ENCODE measurements at regions not wholly inside any gene's neighbourhood (a gene's known extent, or its start where the extent isn't known, plus 50 kb on each side); places are given as distances from the start of the nearest gene placed in this dataset.

DNA sequence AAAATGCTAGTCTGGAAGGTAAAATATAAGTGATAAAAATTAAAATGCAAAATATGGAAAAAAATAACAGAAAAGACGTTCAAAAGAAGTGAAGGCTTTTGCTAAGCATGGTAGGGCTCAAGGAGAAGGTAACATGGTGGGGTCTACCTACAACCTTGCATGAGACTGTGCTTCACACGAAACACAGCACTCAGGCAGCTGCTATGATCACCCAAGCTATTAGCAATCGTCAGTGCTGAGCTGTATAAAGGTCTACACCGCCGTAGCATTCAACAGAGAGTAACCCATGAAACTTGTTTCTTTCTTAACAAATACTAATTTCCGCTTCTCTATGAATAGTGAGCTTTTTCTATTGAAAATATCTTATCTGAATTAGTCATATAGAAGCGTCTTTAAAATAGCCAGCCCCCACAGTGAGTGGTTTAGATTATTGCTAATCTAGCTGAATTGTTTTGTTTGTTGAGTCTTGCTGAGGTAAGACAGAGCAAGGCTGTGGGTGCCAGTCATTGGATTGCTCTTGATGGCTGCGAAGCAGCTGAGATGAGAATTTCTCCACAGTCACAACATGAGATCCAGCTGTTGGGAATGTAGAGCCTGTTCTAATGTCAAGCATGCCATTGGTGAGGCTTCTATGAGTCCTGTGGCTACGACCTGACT lies 230.0 kb downstream of the KLF13 start:
- Histone ChIP-seq H3K36me3 (ENCODE audit: insufficient read depth, low read length) (no peaks in the 10 kb centered on the region), H2AFZ (ENCODE audit: low read depth, low read length) (no peak overlapping the region), H3K9me3 (ENCODE audit: low read length) (no peaks in the 10 kb centered on the region), H3K4me1 (ENCODE audit: insufficient read depth, low read length) (no peaks in the 10 kb centered on the region), H3K27me3 (ENCODE audit: insufficient read depth, low read length) (peaks cover 3% of the 10 kb centered on the region), H3K4me3 (ENCODE audit: low read length) (no peak overlapping the region)

DNA sequence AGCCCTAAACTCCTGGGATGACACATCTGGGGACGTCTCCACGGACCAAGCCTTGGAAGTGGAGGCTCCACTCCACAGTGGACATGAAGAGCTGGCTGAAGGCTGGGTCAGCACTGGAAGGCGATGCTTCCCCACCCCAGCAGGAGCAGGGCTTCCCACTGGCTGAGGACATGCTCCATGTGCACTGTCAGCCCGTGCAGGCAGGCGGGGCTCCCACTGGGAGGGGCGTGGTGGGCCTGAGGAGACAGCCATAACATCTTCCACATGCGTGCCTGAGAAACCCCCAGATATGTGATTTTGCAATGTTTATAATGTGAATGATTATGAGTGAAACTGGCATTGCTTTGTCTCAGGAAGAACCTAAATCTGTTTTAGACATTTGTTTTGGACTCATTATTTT lies 231.3 kb downstream of the KLF13 start:
- Histone ChIP-seq H2AFZ (ENCODE audit: low read depth, low read length) (no peak overlapping the region), H3K36me3 (ENCODE audit: insufficient read depth, low read length) (no peaks in the 10 kb centered on the region), H3K9me3 (ENCODE audit: low read length) (no peaks in the 10 kb centered on the region), H3K27me3 (ENCODE audit: insufficient read depth, low read length) (no peaks in the 10 kb centered on the region), H3K4me1 (ENCODE audit: insufficient read depth, low read length) (no peaks in the 10 kb centered on the region), H3K4me3 (ENCODE audit: low read length) (no peak overlapping the region)

GRCh38 chr15:31558840-31559239 lies 232.2 kb downstream of the KLF13 start:
- Histone ChIP-seq H3K9me3 (ENCODE audit: low read length) (no peaks in the 10 kb centered on the region), H3K27me3 (ENCODE audit: insufficient read depth, low read length) (no peaks in the 10 kb centered on the region), H3K4me3 (ENCODE audit: low read length) (no peak overlapping the region), H2AFZ (ENCODE audit: low read depth, low read length) (no peak overlapping the region), H3K36me3 (ENCODE audit: insufficient read depth, low read length) (no peaks in the 10 kb centered on the region), H3K4me1 (ENCODE audit: insufficient read depth, low read length) (no peaks in the 10 kb centered on the region)

- Histone ChIP-seq H3K4me1 (ENCODE audit: insufficient read depth, low read length) (no peaks in the 10 kb centered on the region), H3K27me3 (ENCODE audit: insufficient read depth, low read length) (no peaks in the 10 kb centered on the region), H3K9me3 (ENCODE audit: low read length) (no peaks in the 10 kb centered on the region), H2AFZ (ENCODE audit: low read depth, low read length) (no peak overlapping the region), H3K36me3 (ENCODE audit: insufficient read depth, low read length) (no peaks in the 10 kb centered on the region), H3K4me3 (ENCODE audit: low read length) (no peak overlapping the region)
Observed at GRCh38 chr15:31559786-31560185, 233.2 kb downstream of the KLF13 start.

GRCh38 chr15:31560643-31561042 lies 234.0 kb downstream of the KLF13 start:
- Histone ChIP-seq H3K36me3 (ENCODE audit: insufficient read depth, low read length) (no peaks in the 10 kb centered on the region), H3K27me3 (ENCODE audit: insufficient read depth, low read length) (no peaks in the 10 kb centered on the region), H2AFZ (ENCODE audit: low read depth, low read length) (no peak overlapping the region), H3K9me3 (ENCODE audit: low read length) (no peaks in the 10 kb centered on the region), H3K4me1 (ENCODE audit: insufficient read depth, low read length) (no peaks in the 10 kb centered on the region), H3K4me3 (ENCODE audit: low read length) (no peak overlapping the region)

DNA sequence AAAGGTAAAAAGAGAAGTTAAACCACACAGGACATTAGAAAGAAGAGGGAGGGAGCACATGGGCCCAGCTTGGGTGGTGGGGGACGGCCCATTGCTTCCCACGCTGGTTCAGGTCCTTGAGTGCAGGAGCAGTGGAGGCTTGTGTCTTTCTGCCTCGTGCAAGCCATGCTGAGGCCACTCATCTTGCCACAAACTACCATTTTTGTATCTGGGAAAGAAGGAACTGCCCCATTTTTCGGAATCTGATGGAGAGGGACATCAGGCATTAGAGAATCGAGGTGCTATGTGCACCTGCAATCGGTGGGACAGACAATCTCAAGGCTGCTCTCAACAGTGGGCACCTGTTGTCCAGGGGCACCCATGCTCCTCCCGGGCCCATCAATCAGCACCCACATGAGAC lies 234.5 kb downstream of the KLF13 start:
- no peak overlapping the region for H3K4me3 ChIP-seq (ENCODE audit: low read length)
- H2AFZ ChIP-seq (ENCODE audit: low read depth, low read length) = no peak overlapping the region
- no peaks in the 10 kb centered on the region for H3K36me3 ChIP-seq (ENCODE audit: insufficient read depth, low read length)
- H3K9me3 ChIP-seq (ENCODE audit: low read length) = no peaks in the 10 kb centered on the region
- no peaks in the 10 kb centered on the region for H3K4me1 ChIP-seq (ENCODE audit: insufficient read depth, low read length)
- H3K27me3 ChIP-seq (ENCODE audit: insufficient read depth, low read length) = no peaks in the 10 kb centered on the region

GRCh38 chr15:31563001-31563400 lies 236.4 kb downstream of the KLF13 start:
- Histone ChIP-seq H3K27me3 (ENCODE audit: insufficient read depth, low read length) (no peaks in the 10 kb centered on the region), H2AFZ (ENCODE audit: low read depth, low read length) (no peak overlapping the region), H3K9me3 (ENCODE audit: low read length) (no peaks in the 10 kb centered on the region), H3K36me3 (ENCODE audit: insufficient read depth, low read length) (no peaks in the 10 kb centered on the region), H3K4me3 (ENCODE audit: low read length) (no peak overlapping the region), H3K4me1 (ENCODE audit: insufficient read depth, low read length) (no peaks in the 10 kb centered on the region)

DNA sequence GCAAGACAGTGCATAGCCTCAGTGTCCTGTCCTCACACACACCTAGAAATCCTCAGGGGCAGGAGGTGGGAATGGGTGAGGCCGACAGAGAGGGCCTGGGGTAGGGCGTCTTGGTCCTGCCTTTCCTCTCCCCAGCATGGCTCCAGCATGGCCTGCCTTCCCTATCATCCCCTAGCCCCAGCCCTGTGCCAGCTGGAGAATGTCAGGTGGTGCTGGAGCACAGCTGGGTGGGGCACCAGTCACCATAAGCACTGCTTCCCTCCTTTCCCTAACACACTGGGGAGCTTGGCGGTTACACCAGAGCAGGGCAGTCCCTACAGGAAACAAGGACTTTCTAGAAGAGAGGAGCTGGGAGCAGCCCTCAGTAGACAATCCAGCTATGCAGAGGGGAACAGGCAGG lies 236.8 kb downstream of the KLF13 start:
- H3K4me3 ChIP-seq (ENCODE audit: low read length) = no peak overlapping the region
- no peak overlapping the region for H2AFZ ChIP-seq (ENCODE audit: low read depth, low read length)
- H3K4me1 ChIP-seq (ENCODE audit: insufficient read depth, low read length) = no peaks in the 10 kb centered on the region
- no peaks in the 10 kb centered on the region for H3K36me3 ChIP-seq (ENCODE audit: insufficient read depth, low read length)
- no peaks in the 10 kb centered on the region for H3K27me3 ChIP-seq (ENCODE audit: insufficient read depth, low read length)
- no peaks in the 10 kb centered on the region for H3K9me3 ChIP-seq (ENCODE audit: low read length)

DNA sequence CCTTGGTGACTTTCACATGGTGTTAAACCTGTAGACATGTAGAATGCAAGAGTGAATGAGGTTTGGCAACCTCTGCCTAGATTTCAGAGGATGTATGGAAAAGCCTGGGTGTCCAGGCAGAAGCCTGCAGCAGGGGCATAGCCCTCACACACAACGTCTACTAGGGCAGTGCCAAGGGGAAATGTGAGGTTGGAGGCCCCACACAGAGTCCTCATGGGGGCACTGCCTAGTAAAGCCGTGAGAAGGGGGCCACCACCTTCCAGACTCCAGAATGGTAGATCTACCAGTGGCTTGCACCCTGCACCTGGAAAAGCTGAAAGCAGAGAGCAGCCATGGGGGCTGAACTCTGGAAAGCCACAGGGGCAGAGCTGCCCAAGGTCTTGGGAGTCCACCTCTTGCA lies 241.2 kb downstream of the KLF13 start:
- Histone ChIP-seq H2AFZ (ENCODE audit: low read depth, low read length) (no peak overlapping the region), H3K36me3 (ENCODE audit: insufficient read depth, low read length) (no peaks in the 10 kb centered on the region), H3K4me3 (ENCODE audit: low read length) (no peak overlapping the region), H3K9me3 (ENCODE audit: low read length) (no peaks in the 10 kb centered on the region), H3K27me3 (ENCODE audit: insufficient read depth, low read length) (no peaks in the 10 kb centered on the region), H3K4me1 (ENCODE audit: insufficient read depth, low read length) (no peaks in the 10 kb centered on the region)

GRCh38 chr15:31569836-31570235 lies 243.2 kb downstream of the KLF13 start:
- Histone ChIP-seq H3K4me1 (ENCODE audit: insufficient read depth, low read length) (no peaks in the 10 kb centered on the region), H3K36me3 (ENCODE audit: insufficient read depth, low read length) (no peaks in the 10 kb centered on the region), H3K4me3 (ENCODE audit: low read length) (no peak overlapping the region)

DNA sequence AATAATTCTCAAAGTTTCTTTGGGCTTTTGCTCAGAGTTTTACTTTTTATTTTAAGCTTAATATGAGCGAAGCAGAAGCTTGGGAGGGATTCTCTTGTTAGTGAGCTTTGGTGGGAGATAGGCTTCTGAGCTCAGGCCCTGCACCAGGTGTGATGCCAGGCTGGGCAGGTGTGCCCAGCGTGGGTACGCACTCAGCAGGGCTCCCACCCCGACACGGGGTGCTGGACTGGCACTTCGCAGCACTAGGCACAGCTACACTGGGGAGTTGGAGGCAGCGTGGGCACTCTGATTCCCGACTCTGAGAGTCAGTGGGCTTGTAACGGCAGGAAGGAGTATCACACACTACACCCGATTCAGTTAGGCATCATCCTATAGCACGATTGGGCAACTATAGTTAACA lies 244.0 kb downstream of the KLF13 start:
- H3K4me3 ChIP-seq (ENCODE audit: low read length) = no peak overlapping the region
- H3K27me3 ChIP-seq (ENCODE audit: insufficient read depth, low read length) = no peaks in the 10 kb centered on the region

More at GRCh38 chr15:31569836-31570235, 243.2 kb downstream of the KLF13 start:
- no peaks in the 10 kb centered on the region for H3K27me3 ChIP-seq (ENCODE audit: insufficient read depth, low read length)
- H2AFZ ChIP-seq (ENCODE audit: low read depth, low read length) = no peak overlapping the region
- H3K9me3 ChIP-seq (ENCODE audit: low read length) = no peaks in the 10 kb centered on the region

DNA sequence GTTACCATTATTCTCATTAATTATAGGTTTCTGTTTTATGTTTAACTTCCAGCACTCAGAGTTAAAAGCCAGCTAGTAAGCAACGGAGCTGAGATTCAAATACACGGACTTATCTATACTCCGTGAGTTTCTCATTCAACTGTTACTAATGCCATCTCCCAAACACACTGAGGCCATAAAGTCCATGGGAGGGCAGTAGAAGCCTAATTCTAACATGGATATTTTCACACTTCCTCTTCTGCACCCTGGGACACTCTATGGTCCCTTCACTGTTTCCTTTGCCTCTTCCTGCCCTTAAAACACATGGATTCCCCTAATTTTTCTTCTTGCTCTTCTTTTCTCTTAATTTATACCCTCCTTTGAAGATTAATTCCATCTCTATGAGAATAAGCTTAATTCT lies 245.0 kb downstream of the KLF13 start:
- H3K36me3 ChIP-seq (ENCODE audit: insufficient read depth, low read length) = no peaks in the 10 kb centered on the region
- no peak overlapping the region for H3K4me3 ChIP-seq (ENCODE audit: low read length)
- no peaks in the 10 kb centered on the region for H3K9me3 ChIP-seq (ENCODE audit: low read length)
- no peak overlapping the region for H2AFZ ChIP-seq (ENCODE audit: low read depth, low read length)
- no peaks in the 10 kb centered on the region for H3K4me1 ChIP-seq (ENCODE audit: insufficient read depth, low read length)
- H3K27me3 ChIP-seq (ENCODE audit: insufficient read depth, low read length) = peaks cover 2% of the 10 kb centered on the region

More for the DNA sequence above, 244.0 kb downstream of the KLF13 start:
- Histone ChIP-seq H3K36me3 (ENCODE audit: insufficient read depth, low read length) (no peaks in the 10 kb centered on the region), H3K9me3 (ENCODE audit: low read length) (no peaks in the 10 kb centered on the region), H2AFZ (ENCODE audit: low read depth, low read length) (no peak overlapping the region), H3K4me1 (ENCODE audit: insufficient read depth, low read length) (no peaks in the 10 kb centered on the region)

- Histone ChIP-seq H3K4me1 (ENCODE audit: insufficient read depth, low read length) (no peaks in the 10 kb centered on the region), H3K36me3 (ENCODE audit: insufficient read depth, low read length) (no peaks in the 10 kb centered on the region), H3K4me3 (ENCODE audit: low read length) (no peak overlapping the region), H3K27me3 (ENCODE audit: insufficient read depth, low read length) (peaks cover 4% of the 10 kb centered on the region), H2AFZ (ENCODE audit: low read depth, low read length) (no peak overlapping the region), H3K9me3 (ENCODE audit: low read length) (no peaks in the 10 kb centered on the region)
Observed at GRCh38 chr15:31573759-31574158, 247.1 kb downstream of the KLF13 start.

DNA sequence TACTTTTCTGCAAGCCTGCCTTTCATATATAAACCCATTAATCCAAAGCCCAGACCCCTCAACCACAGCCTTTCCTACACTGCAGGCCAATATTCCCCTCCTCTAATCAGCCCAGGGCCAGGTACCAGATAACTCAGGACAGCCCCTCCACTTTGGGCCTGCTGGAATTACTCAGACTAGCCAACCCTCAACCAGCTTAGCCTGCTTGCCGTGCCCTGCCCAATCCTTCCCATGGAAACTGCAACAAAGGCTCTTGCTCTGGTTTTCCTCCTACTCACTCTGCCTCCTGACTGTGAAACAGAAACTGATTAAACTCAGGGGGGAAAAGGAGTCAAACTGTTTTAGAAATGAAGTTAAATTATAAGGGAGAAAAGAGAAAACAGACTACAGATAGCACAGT lies 248.1 kb downstream of the KLF13 start:
- H2AFZ ChIP-seq (ENCODE audit: low read depth, low read length) = no peak overlapping the region
- no peaks in the 10 kb centered on the region for H3K9me3 ChIP-seq (ENCODE audit: low read length)
- no peak overlapping the region for H3K4me3 ChIP-seq (ENCODE audit: low read length)
- H3K4me1 ChIP-seq (ENCODE audit: insufficient read depth, low read length) = no peaks in the 10 kb centered on the region
- H3K36me3 ChIP-seq (ENCODE audit: insufficient read depth, low read length) = no peaks in the 10 kb centered on the region
- peaks cover 4% of the 10 kb centered on the region for H3K27me3 ChIP-seq (ENCODE audit: insufficient read depth, low read length)
